Sigmoid colon (tissue), 6 donors: ENCODE measurements at regions not wholly inside any gene's neighbourhood (a gene's known extent, or its start where the extent isn't known, plus 50 kb on each side); places are given as distances from the start of the nearest gene placed in this dataset.

ENCODE experiments used
- DNase-seq: peaks from one replicate; pipeline ENCODE4 v3.0.0-alpha.2; 2019
- H3K27ac ChIP-seq, 4 donors: fragments of 200-600 bp; sonication (generic); one replicate each; pipeline ENCODE4 v1.5.1; 2016 to 2019; ENCODE audit warnings: mild to moderate bottlenecking in 1 of 4
- H3K27me3 ChIP-seq, 3 donors: fragments of 200-600 bp; sonication (generic); one replicate each; pipeline ENCODE4 v1.5.1; 2019; ENCODE audit warnings: mild to moderate bottlenecking in 1 of 3
- H3K36me3 ChIP-seq, 4 donors: fragments of 200-600 bp; sonication (generic); one replicate each; pipeline ENCODE4 v1.5.1; 2016 to 2019
- H3K4me1 ChIP-seq, 4 donors: fragments of 200-600 bp; sonication (generic); one replicate each; pipeline ENCODE4 v1.5.1; 2017 to 2019
- H3K4me3 ChIP-seq, 4 donors: fragments of 200-600 bp; sonication (generic); one replicate each; pipeline ENCODE4 v1.5.1; 2017 to 2019; ENCODE audit warnings: mild to moderate bottlenecking in 2 of 4, moderate library complexity in 1 of 4
- H3K9me3 ChIP-seq, 4 donors: fragments of 200-600 bp in 3 of 4; sonication (generic) in 3 of 4; one replicate each; pipeline versions ENCODE4 v1.5.1 to v1.6.1; 2013 to 2019
- CTCF ChIP-seq, 4 experiments: fragments of 450-650 bp in 3 of 4; fragments of 200-600 bp in 1 of 4; IDR thresholded peaks; one replicate each; pipeline ENCODE4 v1.5.1; 2016 to 2019; ENCODE audit warnings: antibody characterized with exemption in 4 of 4, mild to moderate bottlenecking in 3 of 4, moderate library complexity in 2 of 4
- EP300 ChIP-seq, 4 donors: sonication (generic); formaldehyde crosslinking; IDR thresholded peaks; one replicate each; pipeline ENCODE4 v1.6.1; 2017; ENCODE audit warnings: antibody characterized with exemption in 4 of 4
- POLR2A ChIP-seq, 2 donors: fragments of 450-650 bp; IDR thresholded peaks; one replicate each; pipeline ENCODE4 v1.6.1; 2016; ENCODE audit warnings: antibody characterized with exemption in 2 of 2, mild to moderate bottlenecking in 2 of 2, moderate library complexity in 2 of 2
- POLR2AphosphoS5 ChIP-seq, 4 donors: sonication (generic); formaldehyde crosslinking; IDR thresholded peaks; one replicate each; pipeline ENCODE4 v1.6.1; 2017; ENCODE audit warnings: antibody characterized with exemption in 4 of 4
- WGBS, 2 donors: extraction: QIAGEN DNeasy Blood & Tissue Kit; methylation state at CpG; one replicate each; pipeline ENCODE4 v1.1.7; 2013; 5-methylcytosine and 5-hydroxymethylcytosine counted together
- intact Hi-C: fragments of 100-400 bp; cut with DNase I; formaldehyde crosslinking; loops from one replicate; pipeline ENCODE4 v1.15.1; 2023
- donor health status: healthy with polysubstance abuse.
- donor health status: healthy.

GRCh38 chr17:77416105-77416713 is 275.4 kb downstream of the SEC14L1 start:
- 69 to 75% methylated on average over 17 of the region's 17 CpGs for WGBS, 2 donors
- intact Hi-C loops: no loop called here
- Histone ChIP-seq H3K27me3 (no peaks in the 10 kb centered on the region), H3K4me3 (no peak overlapping the region), H3K27ac (peak overlapping the region; percentile 96 to 100 (median 98)), H3K4me1 (peaks cover 0 to 81% (median 75%) of the 10 kb centered on the region in 4 donors), H3K36me3 (peaks cover 0 to 7% (median 0%) of the 10 kb centered on the region in 4 donors), H3K9me3 (no peaks in the 10 kb centered on the region)
- DNase-seq: no peak
- TF ChIP-seq POLR2A (IDR thresholded peaks at IDR 0.05) (no peak), CTCF (IDR thresholded peaks at IDR 0.05) (no peak), POLR2AphosphoS5 (IDR thresholded peaks at IDR 0.05) (no peak), EP300 (IDR thresholded peaks at IDR 0.05) (no peak)

- peaks cover 0 to 7% (median 0%) of the 10 kb centered on the region in 4 donors for H3K36me3 ChIP-seq
- WGBS, 2 donors: 89 to 94% methylated on average over 12 of the region's 12 CpGs
- TF ChIP-seq CTCF (IDR thresholded peaks at IDR 0.05): no peak
- TF ChIP-seq POLR2AphosphoS5 (IDR thresholded peaks at IDR 0.05): peak in 1 of 4 donors; percentile 7
- no peak for TF ChIP-seq POLR2A (IDR thresholded peaks at IDR 0.05)
- H3K27me3 ChIP-seq: no peaks in the 10 kb centered on the region
- H3K4me3 ChIP-seq: no peak overlapping the region
- intact Hi-C loops: no loop called here
- no peak for DNase-seq
- H3K27ac ChIP-seq: peak overlapping the region; percentile 96 to 100 (median 98)
- no peaks in the 10 kb centered on the region for H3K9me3 ChIP-seq
- peaks cover 0 to 88% (median 82%) of the 10 kb centered on the region in 4 donors for H3K4me1 ChIP-seq
Measured at GRCh38 chr17:77417575-77417974, 276.8 kb downstream of the SEC14L1 start.

GRCh38 chr17:77418609-77419008 is 277.8 kb downstream of the SEC14L1 start:
- DNase-seq: no peak
- Histone ChIP-seq H3K4me1 (peaks cover 0 to 90% (median 84%) of the 10 kb centered on the region in 4 donors), H3K4me3 (no peak overlapping the region), H3K27me3 (no peaks in the 10 kb centered on the region), H3K36me3 (peaks cover 0 to 7% (median 0%) of the 10 kb centered on the region in 4 donors), H3K9me3 (no peaks in the 10 kb centered on the region), H3K27ac (peak overlapping the region; percentile 96 to 100 (median 98))
- intact Hi-C loops: loop anchor here (1.0 kb wide), 1 partner anchor 8 kb away; no protein-coding TSS in a partner anchor
- 86 to 89% methylated on average over 12 of the region's 12 CpGs for WGBS, 2 donors
- TF ChIP-seq POLR2AphosphoS5 (IDR thresholded peaks at IDR 0.05) (no peak), CTCF (IDR thresholded peaks at IDR 0.05) (no peak), POLR2A (IDR thresholded peaks at IDR 0.05) (no peak)

- Histone ChIP-seq H3K4me3 (no peak overlapping the region), H3K27ac (peak overlapping the region; percentile 96 to 100 (median 98)), H3K36me3 (peaks cover 0 to 7% (median 0%) of the 10 kb centered on the region in 4 donors), H3K9me3 (no peaks in the 10 kb centered on the region), H3K27me3 (no peaks in the 10 kb centered on the region), H3K4me1 (peaks cover 0 to 91% (median 86%) of the 10 kb centered on the region in 4 donors)
- DNase-seq: no peak
- intact Hi-C loops: loop anchor here (1.0 kb wide), 1 partner anchor 9 kb away; no protein-coding TSS in a partner anchor
- no peak for TF ChIP-seq POLR2A (IDR thresholded peaks at IDR 0.05)
- no peak for TF ChIP-seq CTCF (IDR thresholded peaks at IDR 0.05)
- no peak for TF ChIP-seq POLR2AphosphoS5 (IDR thresholded peaks at IDR 0.05)
- TF ChIP-seq EP300 (IDR thresholded peaks at IDR 0.05): no peak
- 84 to 89% methylated on average over 17 of the region's 17 CpGs for WGBS, 2 donors
Measured at GRCh38 chr17:77419095-77419494, 278.3 kb downstream of the SEC14L1 start.
